ENCODE measurements at regions not wholly inside any gene's neighbourhood (a gene's known extent, or its start where the extent isn't known, plus 50 kb on each side); places are given as distances from the start of the nearest gene placed in this dataset.

DNA sequence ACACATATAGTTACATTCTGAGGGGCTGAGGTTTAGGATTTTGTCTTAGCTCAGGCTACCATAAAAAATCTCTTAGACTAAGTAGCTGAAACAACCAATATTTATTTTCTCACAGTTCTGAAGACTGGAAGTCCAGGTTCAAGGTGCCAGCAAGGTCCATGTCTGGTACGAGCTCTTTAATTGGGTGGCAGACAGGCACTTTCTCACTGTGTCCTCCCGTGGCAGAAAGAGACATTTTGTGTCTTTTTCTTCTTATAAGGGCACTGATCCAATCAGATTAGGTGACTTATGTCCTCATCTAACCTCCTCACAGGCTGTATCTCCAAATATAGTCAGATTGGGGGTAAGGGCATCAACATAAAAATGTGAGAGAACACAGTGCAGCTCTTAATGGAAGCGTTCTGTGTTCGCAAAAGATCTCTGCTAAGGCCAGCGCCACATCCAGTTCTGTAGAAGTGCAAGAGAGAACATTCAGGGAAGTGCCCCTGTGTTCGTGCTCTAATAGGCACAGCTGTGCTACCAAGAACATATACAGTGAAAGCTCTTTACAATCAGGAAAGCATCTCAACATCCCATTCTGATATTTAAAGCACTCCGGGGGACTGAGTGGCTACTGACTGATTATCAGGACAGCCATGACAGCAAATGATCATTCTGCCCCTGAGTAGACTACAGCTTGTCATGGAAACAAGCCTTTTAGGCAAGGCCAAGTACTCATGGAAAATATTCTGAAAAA lies 819.2 kb downstream of the LIG4 start:
- TF ChIP-seq, protein P1, sequence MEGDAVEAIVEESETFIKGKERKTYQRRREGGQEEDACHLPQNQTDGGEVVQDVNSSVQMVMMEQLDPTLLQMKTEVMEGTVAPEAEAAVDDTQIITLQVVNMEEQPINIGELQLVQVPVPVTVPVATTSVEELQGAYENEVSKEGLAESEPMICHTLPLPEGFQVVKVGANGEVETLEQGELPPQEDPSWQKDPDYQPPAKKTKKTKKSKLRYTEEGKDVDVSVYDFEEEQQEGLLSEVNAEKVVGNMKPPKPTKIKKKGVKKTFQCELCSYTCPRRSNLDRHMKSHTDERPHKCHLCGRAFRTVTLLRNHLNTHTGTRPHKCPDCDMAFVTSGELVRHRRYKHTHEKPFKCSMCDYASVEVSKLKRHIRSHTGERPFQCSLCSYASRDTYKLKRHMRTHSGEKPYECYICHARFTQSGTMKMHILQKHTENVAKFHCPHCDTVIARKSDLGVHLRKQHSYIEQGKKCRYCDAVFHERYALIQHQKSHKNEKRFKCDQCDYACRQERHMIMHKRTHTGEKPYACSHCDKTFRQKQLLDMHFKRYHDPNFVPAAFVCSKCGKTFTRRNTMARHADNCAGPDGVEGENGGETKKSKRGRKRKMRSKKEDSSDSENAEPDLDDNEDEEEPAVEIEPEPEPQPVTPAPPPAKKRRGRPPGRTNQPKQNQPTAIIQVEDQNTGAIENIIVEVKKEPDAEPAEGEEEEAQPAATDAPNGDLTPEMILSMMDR (tag by site-specific recombination; IDR thresholded peaks at IDR 0.05), result no peak
- TF ChIP-seq, protein P2, sequence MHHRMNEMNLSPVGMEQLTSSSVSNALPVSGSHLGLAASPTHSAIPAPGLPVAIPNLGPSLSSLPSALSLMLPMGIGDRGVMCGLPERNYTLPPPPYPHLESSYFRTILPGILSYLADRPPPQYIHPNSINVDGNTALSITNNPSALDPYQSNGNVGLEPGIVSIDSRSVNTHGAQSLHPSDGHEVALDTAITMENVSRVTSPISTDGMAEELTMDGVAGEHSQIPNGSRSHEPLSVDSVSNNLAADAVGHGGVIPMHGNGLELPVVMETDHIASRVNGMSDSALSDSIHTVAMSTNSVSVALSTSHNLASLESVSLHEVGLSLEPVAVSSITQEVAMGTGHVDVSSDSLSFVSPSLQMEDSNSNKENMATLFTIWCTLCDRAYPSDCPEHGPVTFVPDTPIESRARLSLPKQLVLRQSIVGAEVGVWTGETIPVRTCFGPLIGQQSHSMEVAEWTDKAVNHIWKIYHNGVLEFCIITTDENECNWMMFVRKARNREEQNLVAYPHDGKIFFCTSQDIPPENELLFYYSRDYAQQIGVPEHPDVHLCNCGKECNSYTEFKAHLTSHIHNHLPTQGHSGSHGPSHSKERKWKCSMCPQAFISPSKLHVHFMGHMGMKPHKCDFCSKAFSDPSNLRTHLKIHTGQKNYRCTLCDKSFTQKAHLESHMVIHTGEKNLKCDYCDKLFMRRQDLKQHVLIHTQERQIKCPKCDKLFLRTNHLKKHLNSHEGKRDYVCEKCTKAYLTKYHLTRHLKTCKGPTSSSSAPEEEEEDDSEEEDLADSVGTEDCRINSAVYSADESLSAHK (tag by site-specific recombination; IDR thresholded peaks at IDR 0.05), result no peak
